Stimulated activated naive CD4-positive, alpha-beta T cell (primary cell): ENCODE measurements at regions not wholly inside any gene's neighbourhood (a gene's known extent, or its start where the extent isn't known, plus 50 kb on each side); places are given as distances from the start of the nearest gene placed in this dataset.
A peak's percentile ranks its signal among the peaks of the same experiment; 100 is the strongest.
"Not testable (repeated sequence)": the region's sequence is repeated elsewhere in the genome, so short reads cannot be mapped to it uniquely, and the experiment has no call there.

Experiments used
- DNase-seq, 6 experiments: peaks; one replicate each; lab custom pipeline; 2025; lab: John Stamatoyannopoulos, UW

- peak in 3 of 6 experiments; percentile 7 to 36 (median 32) for DNase-seq
Measured at GRCh38 chr2:7430421-7430868, 513.2 kb downstream of the RNF144A start.

GRCh38 chr2:7430869-7431641, 513.8 kb downstream of the RNF144A start:
- DNase-seq, result peak in 2 of 6 experiments; percentile 23 to 51

- DNase-seq, result no peak
Measured at GRCh38 chr2:7432436-7432835, 515.2 kb downstream of the RNF144A start.

GRCh38 chr2:7436096-7436906, 519.1 kb downstream of the RNF144A start:
- no peak for DNase-seq

GRCh38 chr2:7437141-7437540, 519.9 kb downstream of the RNF144A start:
- no peak for DNase-seq

- no peak for DNase-seq
Measured at GRCh38 chr2:7437716-7438632, 520.8 kb downstream of the RNF144A start.

GRCh38 chr2:7438855-7439254, 521.6 kb downstream of the RNF144A start:
- no peak for DNase-seq

GRCh38 chr2:7440977-7441376, 523.8 kb downstream of the RNF144A start:
- no peak for DNase-seq

- not testable (repeated sequence) for DNase-seq
Measured at GRCh38 chr2:7441841-7442240, 524.6 kb downstream of the RNF144A start.

GRCh38 chr2:7444626-7445025, 527.4 kb downstream of the RNF144A start:
- no peak for DNase-seq

- no peak for DNase-seq
Measured at GRCh38 chr2:7448578-7449264, 531.5 kb downstream of the RNF144A start.

- peak in 2 of 6 experiments; percentile 15 to 27 for DNase-seq
Measured at GRCh38 chr2:7449298-7449697, 532.1 kb downstream of the RNF144A start.

GRCh38 chr2:7450188-7450832, 533.1 kb downstream of the RNF144A start:
- DNase-seq, result peak; percentile 14 to 80 (median 52)

- DNase-seq, result no peak
Measured at GRCh38 chr2:7450833-7451190, 533.6 kb downstream of the RNF144A start.

- peak in 1 of 6 experiments; percentile 19 for DNase-seq
Measured at GRCh38 chr2:7452110-7452876, 535.1 kb downstream of the RNF144A start.

- no peak for DNase-seq
Measured at GRCh38 chr2:7454592-7454991, 537.4 kb downstream of the RNF144A start.

- no peak for DNase-seq
Measured at GRCh38 chr2:7456762-7457161, 539.5 kb downstream of the RNF144A start.

GRCh38 chr2:7458066-7458465, 540.9 kb downstream of the RNF144A start:
- no peak for DNase-seq

GRCh38 chr2:7467782-7468447, 550.7 kb downstream of the RNF144A start:
- DNase-seq, result peak in 3 of 6 experiments; percentile 11 to 55 (median 34)

GRCh38 chr2:7468448-7468828, 551.2 kb downstream of the RNF144A start:
- DNase-seq, result no peak
